Neural cell (in vitro differentiated cells): ENCODE measurements at regions not wholly inside any gene's neighbourhood (a gene's known extent, or its start where the extent isn't known, plus 50 kb on each side); places are given as distances from the start of the nearest gene placed in this dataset.

ENCODE experiments used
- H2AFZ ChIP-seq: fragments of 200-600, 300-800 bp; sonication (generic), shearing (Covaris generic); 2 replicates; pipeline ENCODE4 v1.6.0; 2014; ENCODE audit warnings: low read depth, mild to moderate bottlenecking, antibody characterized with exemption, low read length, moderate library complexity
- H3F3A ChIP-seq: fragments of 200-600 bp; shearing (Covaris generic); 2 replicates; pipeline ENCODE4 v1.6.1; 2016; ENCODE audit warnings: mild to moderate bottlenecking, moderate library complexity, mixed read lengths, antibody characterized with exemption, low read length; ENCODE audit not compliant: insufficient read depth, poor library complexity, severe bottlenecking
- H3K27ac ChIP-seq: fragments of 200-600, 300-800 bp; sonication (generic), shearing (Covaris generic); 2 replicates; pipeline ENCODE4 v1.5.1; 2014; ENCODE audit warnings: mild to moderate bottlenecking, low read length, moderate library complexity
- H3K27me3 ChIP-seq: fragments of 300-800, 200-600 bp; sonication (generic), shearing (Covaris generic); 2 replicates; pipeline ENCODE4 v1.6.0; 2014; ENCODE audit warnings: mild to moderate bottlenecking, low read depth, low read length, moderate library complexity; ENCODE audit not compliant: insufficient read depth
- H3K36me3 ChIP-seq: fragments of 300-800, 200-600 bp; sonication (generic), shearing (Covaris generic); 2 replicates; pipeline ENCODE4 v1.5.1; 2014; ENCODE audit warnings: mild to moderate bottlenecking, antibody characterized with exemption, low read length, moderate library complexity; ENCODE audit not compliant: insufficient read depth
- H3K4me2 ChIP-seq: fragments of 300-800, 200-600 bp; sonication (generic), shearing (Covaris generic); 2 replicates; pipeline ENCODE4 v1.6.0; 2014; ENCODE audit warnings: mild to moderate bottlenecking, low read length
- H3K4me3 ChIP-seq: fragments of 300-800, 200-600 bp; sonication (generic), shearing (Covaris generic); 2 replicates; pipeline ENCODE4 v1.5.1; 2014; ENCODE audit warnings: mild to moderate bottlenecking, low read length, moderate library complexity
- H3K79me2 ChIP-seq: fragments of 200-600 bp; shearing (Covaris generic); replicated peaks from 2 replicates; pipeline ENCODE4 v1.6.0; 2014; ENCODE audit warnings: mild to moderate bottlenecking, low read length, moderate library complexity; ENCODE audit not compliant: insufficient read depth
- H3K9ac ChIP-seq: fragments of 300-800, 200-600 bp; sonication (generic), shearing (Covaris generic); 2 replicates; pipeline ENCODE4 v1.6.1; 2016; ENCODE audit warnings: mild to moderate bottlenecking, low read length, mixed read lengths
- H3K9me2 ChIP-seq: fragments of 200-600 bp; shearing (Covaris generic); 2 replicates; pipeline ENCODE4 v1.6.1; 2016; ENCODE audit warnings: mild to moderate bottlenecking, low read length, mixed read lengths; ENCODE audit not compliant: insufficient read depth
- H3K9me3 ChIP-seq: fragments of 200-600, 300-800 bp; sonication (generic), shearing (Covaris generic); 2 replicates; pipeline ENCODE4 v1.6.1; 2016; ENCODE audit warnings: mild to moderate bottlenecking, mixed run types, low read length, moderate library complexity, mixed read lengths
- H4K20me1 ChIP-seq: fragments of 200-600 bp; shearing (Covaris generic); 2 replicates; pipeline ENCODE4 v1.6.1; 2016; ENCODE audit warnings: mild to moderate bottlenecking, mixed run types; ENCODE audit not compliant: insufficient read depth
- CTCF ChIP-seq: fragments of 450-650 bp; IDR thresholded peaks from 2 replicates; pipeline ENCODE4 v1.5.1; 2014; ENCODE audit warnings: antibody characterized with exemption, mild to moderate bottlenecking, moderate library complexity; ENCODE audit not compliant: poor library complexity, severe bottlenecking
- EP300 ChIP-seq: fragments of 450-650 bp; conservative IDR thresholded peaks from 2 replicates; pipeline ENCODE4 v1.6.1; 2014; ENCODE audit warnings: antibody characterized with exemption, mild to moderate bottlenecking, moderate library complexity; ENCODE audit not compliant: poor library complexity, severe bottlenecking
- EZH2 ChIP-seq: fragments of 200-600, 300-800 bp; shearing (Covaris generic), sonication (generic); IDR thresholded peaks from 2 replicates; pipeline ENCODE4 v1.6.1; 2014; ENCODE audit warnings: antibody characterized with exemption, low read length, borderline replicate concordance, mild to moderate bottlenecking; ENCODE audit not compliant: insufficient read depth, poor library complexity, severe bottlenecking
- MXI1 ChIP-seq: fragments of 450-650 bp; conservative IDR thresholded peaks from 2 replicates; pipeline ENCODE4 v1.6.1; 2014; ENCODE audit warnings: antibody characterized with exemption, mild to moderate bottlenecking; ENCODE audit not compliant: poor library complexity, severe bottlenecking
- POLR2AphosphoS5 ChIP-seq: IDR thresholded peaks from 2 replicates; pipeline ENCODE4 v1.6.1; 2012
- RAD21 ChIP-seq: fragments of 450-650 bp; conservative IDR thresholded peaks from 2 replicates; pipeline ENCODE4 v1.6.1; 2014; ENCODE audit warnings: antibody characterized with exemption, mild to moderate bottlenecking, moderate library complexity
- REST ChIP-seq: IDR thresholded peaks from 2 replicates; pipeline ENCODE4 v1.6.1; 2012; ENCODE audit warnings: borderline replicate concordance
- SMC3 ChIP-seq: fragments of 450-650 bp; conservative IDR thresholded peaks from 2 replicates; pipeline ENCODE4 v1.6.1; 2014; ENCODE audit warnings: antibody characterized with exemption, mild to moderate bottlenecking, moderate library complexity; ENCODE audit not compliant: poor library complexity
- TAF1 ChIP-seq: IDR thresholded peaks from 2 replicates; pipeline ENCODE4 v1.6.1; 2012; ENCODE audit warnings: low read depth

- H3K27ac ChIP-seq: no peak overlapping the region
- no peaks in the 10 kb centered on the region for H3K79me2 ChIP-seq
- no peaks in the 10 kb centered on the region for H3K9me2 ChIP-seq
- no peaks in the 10 kb centered on the region for H3F3A ChIP-seq
- H3K9me3 ChIP-seq: no peaks in the 10 kb centered on the region
- H3K4me2 ChIP-seq: no peak overlapping the region
- no peaks in the 10 kb centered on the region for H3K27me3 ChIP-seq
- H3K36me3 ChIP-seq: no peaks in the 10 kb centered on the region
- no peak overlapping the region for H2AFZ ChIP-seq
- no peak overlapping the region for H3K9ac ChIP-seq
- H3K4me3 ChIP-seq: no peak overlapping the region
- TF ChIP-seq EZH2 (no peak), TAF1 (no peak), CTCF (no peak), SMC3 (no peak), POLR2AphosphoS5 (no peak), MXI1 (no peak), REST (no peak), EP300 (no peak), RAD21 (no peak)
- H4K20me1 ChIP-seq: no peaks in the 10 kb centered on the region
Measured at GRCh38 chr14:49194067-49194466, 392.1 kb downstream of the RPS29 start.

- Histone ChIP-seq H3K4me2 (no peak overlapping the region), H3K27me3 (no peaks in the 10 kb centered on the region), H3F3A (no peaks in the 10 kb centered on the region), H2AFZ (no peak overlapping the region), H3K27ac (no peak overlapping the region), H3K79me2 (no peaks in the 10 kb centered on the region), H4K20me1 (no peaks in the 10 kb centered on the region), H3K9ac (no peak overlapping the region), H3K9me3 (no peaks in the 10 kb centered on the region), H3K36me3 (no peaks in the 10 kb centered on the region), H3K4me3 (no peak overlapping the region), H3K9me2 (no peaks in the 10 kb centered on the region)
- TF ChIP-seq MXI1 (no peak), EZH2 (no peak), SMC3 (no peak), RAD21 (no peak), TAF1 (no peak), REST (no peak), POLR2AphosphoS5 (no peak), EP300 (no peak), CTCF (no peak)
Measured at GRCh38 chr14:49193332-49194065, 392.7 kb downstream of the RPS29 start.
